Renal cortex interstitium (tissue), 11 donors: ENCODE measurements at regions not wholly inside any gene's neighbourhood (a gene's known extent, or its start where the extent isn't known, plus 50 kb on each side); places are given as distances from the start of the nearest gene placed in this dataset.
"Not testable (repeated sequence)": the region's sequence is repeated elsewhere in the genome, so short reads cannot be mapped to it uniquely, and the experiment has no call there.

ENCODE experiments used
- DNase-seq, 11 donors: peaks; one replicate each; pipeline ENCODE4 v3.0.0-alpha.2; 2013; ENCODE audit warnings: low read depth in 9 of 11, low spot score in 4 of 11; ENCODE audit errors: extremely low read depth in 1 of 11

DNA sequence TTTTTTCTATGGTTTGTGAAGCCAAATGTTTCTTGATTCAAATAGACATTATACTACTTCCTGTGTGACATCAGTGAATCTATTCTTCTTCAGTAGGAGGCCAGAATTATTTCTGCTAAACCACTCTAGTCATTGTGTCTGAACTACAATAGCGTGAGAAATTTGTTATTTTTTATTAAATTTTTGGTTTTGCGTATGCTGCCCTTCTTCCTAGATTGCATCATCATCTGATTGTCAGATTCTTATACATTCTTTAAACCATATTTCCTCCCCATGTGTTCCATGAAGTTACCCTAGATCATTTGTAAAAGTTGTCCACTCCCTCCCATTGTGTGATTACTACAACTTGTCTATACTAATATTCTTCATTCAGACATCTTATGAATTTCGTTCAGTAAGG, 187.8 kb upstream of the SPRY2 start:
- DNase-seq = no peak

- no peak for DNase-seq
Measured at GRCh38 chr13:80527400-80527799, 186.5 kb upstream of the SPRY2 start.

DNA sequence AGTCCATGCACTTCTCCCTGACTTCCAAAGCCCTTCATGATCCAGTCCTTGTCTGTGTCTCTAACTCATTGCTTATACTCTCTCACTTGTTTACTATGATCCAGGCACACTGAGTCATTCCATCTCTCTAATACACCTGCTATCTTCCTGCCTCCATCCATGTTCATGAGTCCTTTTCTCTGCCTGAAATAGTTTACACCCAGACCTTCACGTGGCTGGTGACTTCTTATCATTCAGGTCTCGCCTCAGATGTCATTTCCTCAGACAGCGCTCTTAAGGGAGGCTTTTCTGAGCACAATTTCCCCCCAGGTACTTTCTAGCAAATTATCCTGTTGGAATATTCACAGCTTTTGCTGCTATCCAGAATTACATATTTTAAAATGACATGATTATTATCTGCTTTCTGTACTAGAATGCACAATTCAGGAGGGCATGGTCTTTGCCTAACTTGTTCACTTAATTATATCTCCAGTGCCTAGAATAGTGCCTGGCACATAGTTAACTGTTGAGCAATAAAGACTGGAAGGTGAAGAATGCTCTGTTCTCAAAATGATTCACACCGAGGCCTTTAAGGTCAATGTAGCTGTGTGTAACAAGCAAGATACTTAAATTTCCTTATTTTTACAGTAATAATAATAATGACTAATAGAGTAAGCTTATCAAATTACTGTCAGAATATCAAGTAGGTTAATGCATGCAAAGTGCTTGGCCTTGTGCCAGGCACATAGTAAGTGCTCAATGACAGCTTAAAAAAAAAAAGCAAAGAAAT, 183.7 kb upstream of the SPRY2 start:
- DNase-seq = no peak

GRCh38 chr13:80523134-80523533, 182.2 kb upstream of the SPRY2 start:
- no peak for DNase-seq

DNA sequence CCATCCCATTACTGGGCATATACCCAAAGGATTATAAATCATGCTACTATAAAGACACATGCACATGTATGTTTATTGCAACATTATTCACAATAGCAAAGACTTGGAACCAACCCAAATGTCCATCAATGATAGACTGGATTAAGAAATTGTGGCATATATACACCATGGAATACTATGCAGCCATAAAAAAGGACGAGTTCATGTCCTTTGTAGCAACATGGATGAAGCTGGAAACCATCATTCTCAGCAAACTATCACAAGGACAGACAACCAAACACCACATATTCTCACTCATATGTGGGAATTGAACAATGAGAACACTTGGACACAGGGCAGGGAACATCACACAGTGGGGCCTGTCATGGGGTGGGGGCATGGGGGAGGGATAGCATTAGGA, 181.5 kb upstream of the SPRY2 start:
- not testable (repeated sequence) for DNase-seq

- no peak for DNase-seq
Measured at GRCh38 chr13:80516818-80517348, 176.0 kb upstream of the SPRY2 start.

DNA sequence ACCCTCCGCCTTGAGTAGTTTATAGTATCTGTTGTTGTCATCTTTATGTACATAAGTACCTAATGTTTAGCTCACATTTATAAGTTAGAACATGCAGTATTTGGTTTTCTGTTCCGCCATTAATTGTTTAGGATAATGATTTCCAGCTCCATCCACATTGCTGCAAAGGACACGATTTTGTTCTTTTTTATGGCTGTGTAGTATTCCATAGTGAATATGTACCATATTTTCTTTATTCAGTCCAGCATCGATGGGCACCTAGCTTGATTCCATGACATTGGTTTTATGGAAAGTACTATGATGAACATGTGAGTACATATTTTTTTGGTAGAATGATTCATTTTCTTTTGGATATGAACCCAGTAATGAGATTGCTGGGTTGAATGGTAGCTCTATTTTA, 174.4 kb upstream of the SPRY2 start:
- no peak for DNase-seq

GRCh38 chr13:80513196-80513595, 172.3 kb upstream of the SPRY2 start:
- no peak for DNase-seq

DNA sequence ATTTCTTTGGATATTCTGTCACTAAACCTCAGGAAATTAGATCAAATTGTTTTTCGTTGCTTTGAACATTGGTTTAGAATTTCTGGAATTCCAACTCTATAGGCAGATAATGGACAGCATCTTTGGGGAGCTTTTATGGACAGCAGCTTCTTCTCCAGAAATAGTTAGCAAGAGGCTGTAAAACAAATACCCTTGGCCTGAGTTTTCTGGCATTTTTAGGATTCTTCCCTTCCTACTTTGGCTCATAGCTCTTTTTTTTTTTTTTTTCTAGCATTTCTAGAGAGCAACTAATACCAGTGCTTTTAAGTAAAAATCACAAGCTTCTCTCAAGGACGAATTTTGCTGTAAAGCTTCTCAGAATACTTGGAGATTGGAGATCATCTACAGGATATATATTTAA, 169.8 kb upstream of the SPRY2 start:
- DNase-seq = no peak

- no peak for DNase-seq
Measured at GRCh38 chr13:80509264-80509663, 168.3 kb upstream of the SPRY2 start.

DNA sequence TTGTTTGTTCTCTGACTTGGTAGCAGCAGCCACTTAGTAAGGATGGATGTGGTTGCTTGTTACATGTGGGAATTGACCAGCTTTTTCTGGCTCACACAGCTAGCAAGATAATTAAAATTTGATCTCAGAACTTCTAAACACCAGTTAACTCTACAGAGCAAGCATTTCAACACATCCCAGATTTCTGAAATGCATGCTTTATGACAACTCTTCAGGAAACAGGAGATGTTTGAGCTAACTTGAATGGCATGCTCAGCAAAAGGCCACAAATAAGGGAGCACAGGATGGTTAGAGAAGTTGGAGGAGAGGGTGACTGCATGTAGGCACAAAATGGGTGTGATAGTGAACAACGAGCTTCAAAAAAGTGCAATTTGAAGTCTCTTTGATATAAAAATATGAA, 167.1 kb upstream of the SPRY2 start:
- DNase-seq = no peak

DNA sequence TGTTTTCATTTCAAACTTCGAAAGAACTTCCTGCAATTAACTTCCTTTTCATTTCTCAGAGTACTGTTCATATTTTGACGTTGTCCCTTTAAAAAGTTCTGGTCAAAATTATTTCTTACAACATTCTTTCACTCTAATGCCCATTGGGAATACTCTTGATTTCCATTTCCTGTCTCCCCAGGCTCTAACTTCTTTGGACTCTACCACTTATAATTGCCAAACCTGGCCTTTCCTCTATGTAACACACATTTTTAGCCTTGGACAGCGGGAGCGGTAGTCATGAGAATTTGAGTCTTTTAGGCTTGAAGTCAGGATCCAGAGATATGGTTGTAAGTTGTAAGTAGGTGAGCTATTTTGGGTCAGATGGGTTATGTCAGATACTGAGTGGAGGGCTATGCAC, 163.5 kb upstream of the SPRY2 start:
- DNase-seq = no peak

DNA sequence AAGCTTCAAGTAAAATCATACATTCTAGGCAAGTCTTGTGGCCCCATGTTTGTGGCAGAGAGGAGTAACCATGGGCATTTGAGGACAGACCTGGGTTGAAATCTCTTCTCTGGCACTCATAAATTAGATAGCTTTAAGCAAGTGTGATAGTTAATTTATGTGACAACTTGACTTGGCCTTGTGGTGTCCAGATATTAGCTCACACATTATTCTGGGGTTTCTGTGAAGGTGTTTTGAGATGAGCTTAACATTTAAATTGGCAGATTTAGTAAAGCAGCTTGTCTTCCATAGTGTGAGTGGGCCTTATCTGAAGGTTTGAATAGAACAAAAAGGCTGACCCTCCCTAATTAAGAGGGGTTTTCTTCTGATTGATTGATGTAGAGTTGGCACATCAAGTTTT, 161.4 kb upstream of the SPRY2 start:
- DNase-seq = no peak

GRCh38 chr13:80501556-80501955, 160.6 kb upstream of the SPRY2 start:
- no peak for DNase-seq

DNA sequence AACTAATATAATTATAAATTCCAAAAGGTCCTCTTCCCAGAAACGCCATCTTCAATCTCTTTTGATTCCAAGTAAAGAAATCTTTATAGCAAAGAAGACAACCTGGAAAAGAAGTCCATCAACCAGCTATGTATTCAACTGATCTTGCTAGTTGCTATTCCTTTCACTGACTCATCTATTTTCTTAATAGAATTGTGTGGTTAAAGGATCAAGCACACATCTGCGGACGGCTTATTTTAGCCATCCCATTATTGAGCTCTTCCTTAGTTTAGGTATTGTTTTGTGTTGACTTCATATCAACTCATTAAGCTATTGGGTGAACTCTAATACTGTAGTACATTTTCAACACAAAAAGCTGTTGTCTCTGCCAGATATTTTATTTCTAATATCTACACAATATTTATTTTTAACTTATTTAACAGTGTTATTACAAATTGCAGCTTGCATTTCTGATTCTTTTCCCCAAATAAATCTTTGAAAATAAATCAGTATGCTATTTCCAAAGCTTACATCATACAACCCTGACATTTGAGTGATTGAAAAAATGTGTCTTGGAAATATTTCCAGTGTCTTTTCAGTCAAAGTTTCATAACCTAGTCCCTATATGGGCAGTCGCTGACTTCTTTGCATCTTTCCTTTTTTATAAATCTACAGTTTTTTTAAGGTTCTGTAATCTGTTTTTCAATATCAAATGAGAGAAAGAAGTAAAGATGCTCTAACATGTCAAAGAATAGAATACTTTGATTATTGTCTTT, 158.8 kb upstream of the SPRY2 start:
- DNase-seq = no peak

- no peak for DNase-seq
Measured at GRCh38 chr13:80498433-80498832, 157.5 kb upstream of the SPRY2 start.

- DNase-seq = no peak
Measured at GRCh38 chr13:80497978-80498377, 157.1 kb upstream of the SPRY2 start.

GRCh38 chr13:80497439-80497838, 156.5 kb upstream of the SPRY2 start:
- DNase-seq = no peak

GRCh38 chr13:80496721-80497397, 155.9 kb upstream of the SPRY2 start:
- no peak for DNase-seq

- not testable (repeated sequence) for DNase-seq
Measured at GRCh38 chr13:80490491-80490943, 149.6 kb upstream of the SPRY2 start.
